Activated T-helper 1 cell treated with anti-CD3 and anti-CD28 coated beads, Interleukin-12 subunit alpha, Interleukin-12 subunit beta, Interleukin-2, Interleukin-4 antibody, amounts not matched to agents 30 ng/mL and 10 ng/mL and 1 ng/mL, durations not matched to agents 14 hours and 24 hours and 36 hours (primary cell): ENCODE measurements at regions not wholly inside any gene's neighbourhood (a gene's known extent, or its start where the extent isn't known, plus 50 kb on each side); places are given as distances from the start of the nearest gene placed in this dataset.

Source experiments
- DNase-seq: peaks from one replicate; pipeline ENCODE4 v3.0.0; 2021; ENCODE audit warnings: low spot score
- H3K27ac Mint-ChIP-seq: one replicate; pipeline ENCODE4 v1.8.0; 2021; ENCODE audit warnings: mild to moderate bottlenecking, mixed read lengths
- H3K27me3 Mint-ChIP-seq: one replicate; pipeline ENCODE4 v1.8.0; 2022; ENCODE audit warnings: mild to moderate bottlenecking, moderate library complexity, mixed read lengths; ENCODE audit not compliant: insufficient read depth
- H3K36me3 Mint-ChIP-seq: one replicate; pipeline ENCODE4 v1.8.0; 2021; ENCODE audit warnings: low read depth, mixed read lengths
- H3K4me1 Mint-ChIP-seq: one replicate; pipeline ENCODE4 v1.8.0; 2021; ENCODE audit warnings: low read depth, mixed read lengths
- H3K4me3 Mint-ChIP-seq: one replicate; pipeline ENCODE4 v1.8.0; 2021; ENCODE audit warnings: mild to moderate bottlenecking, moderate library complexity, mixed read lengths
- H3K9me3 Mint-ChIP-seq: one replicate; pipeline ENCODE4 v1.8.0; 2021; ENCODE audit warnings: mixed read lengths
- intact Hi-C: fragments of 100-400 bp; cut with micrococcal nuclease; formaldehyde crosslinking; loops from one replicate; pipeline ENCODE4 v1.15.1; 2024

DNA sequence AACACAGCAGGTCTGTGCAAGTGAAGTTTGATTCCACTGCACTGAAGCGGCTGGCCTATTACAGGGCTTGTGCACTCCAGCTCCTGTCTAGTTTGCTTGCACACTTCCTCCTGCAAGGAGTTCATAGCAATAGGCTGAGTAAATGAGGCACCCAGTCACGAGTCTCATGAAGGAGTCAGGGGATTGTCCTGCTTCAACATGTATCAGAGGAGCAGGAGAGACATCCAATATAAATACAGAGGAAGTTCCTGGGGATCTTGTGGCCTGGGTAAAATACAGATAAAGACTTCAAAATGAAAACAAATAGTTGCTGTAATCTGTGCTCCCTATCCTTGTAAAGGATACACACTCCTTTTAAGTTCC lies 259.9 kb downstream of the SLITRK1 start:
- H3K4me1 Mint-ChIP-seq, result no peaks in the 10 kb centered on the region
- H3K36me3 Mint-ChIP-seq, result no peaks in the 10 kb centered on the region
- H3K9me3 Mint-ChIP-seq, result peaks cover 10% of the 10 kb centered on the region
- no peaks in the 10 kb centered on the region for H3K27me3 Mint-ChIP-seq
- no peak overlapping the region for H3K4me3 Mint-ChIP-seq
- intact Hi-C loops, result no loop called here
- H3K27ac Mint-ChIP-seq, result no peak overlapping the region
- no peak for DNase-seq

DNA sequence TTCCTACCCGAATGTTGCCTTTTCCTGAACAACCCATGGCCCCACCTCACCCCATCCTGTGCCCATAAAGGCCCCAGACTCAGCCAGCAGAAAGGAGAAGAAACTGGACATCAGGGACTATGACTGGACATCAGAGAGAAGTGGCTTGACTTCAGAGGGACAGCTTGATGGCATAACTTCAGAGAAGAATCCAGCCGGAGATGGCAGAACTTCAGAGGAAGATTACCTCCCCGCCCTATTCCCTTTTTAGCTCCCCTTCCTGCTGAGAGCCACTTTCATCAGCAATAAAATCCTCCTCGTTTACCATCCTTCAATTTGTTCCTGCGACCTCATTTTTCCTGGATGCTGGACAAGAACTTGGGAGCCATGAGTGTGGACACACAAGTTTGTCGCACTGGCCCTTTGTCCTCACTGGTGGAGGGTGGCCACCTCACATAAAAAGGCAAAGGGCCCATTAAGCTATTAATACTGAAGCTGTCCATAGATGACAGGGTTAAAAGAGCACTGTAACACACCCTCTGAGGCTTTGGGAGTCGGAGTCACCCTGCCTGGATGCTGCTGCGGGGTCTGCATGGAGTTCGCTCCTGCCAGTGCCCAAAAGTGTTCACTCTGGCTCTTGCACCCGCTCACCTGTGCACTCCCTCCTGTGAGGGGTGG lies 260.4 kb downstream of the SLITRK1 start:
- peaks cover 10% of the 10 kb centered on the region for H3K9me3 Mint-ChIP-seq
- H3K4me1 Mint-ChIP-seq, result no peaks in the 10 kb centered on the region
- H3K27ac Mint-ChIP-seq, result no peak overlapping the region
- H3K27me3 Mint-ChIP-seq, result no peaks in the 10 kb centered on the region
- no peaks in the 10 kb centered on the region for H3K36me3 Mint-ChIP-seq
- intact Hi-C loops, result no loop called here
- no peak for DNase-seq
- H3K4me3 Mint-ChIP-seq, result no peak overlapping the region

DNA sequence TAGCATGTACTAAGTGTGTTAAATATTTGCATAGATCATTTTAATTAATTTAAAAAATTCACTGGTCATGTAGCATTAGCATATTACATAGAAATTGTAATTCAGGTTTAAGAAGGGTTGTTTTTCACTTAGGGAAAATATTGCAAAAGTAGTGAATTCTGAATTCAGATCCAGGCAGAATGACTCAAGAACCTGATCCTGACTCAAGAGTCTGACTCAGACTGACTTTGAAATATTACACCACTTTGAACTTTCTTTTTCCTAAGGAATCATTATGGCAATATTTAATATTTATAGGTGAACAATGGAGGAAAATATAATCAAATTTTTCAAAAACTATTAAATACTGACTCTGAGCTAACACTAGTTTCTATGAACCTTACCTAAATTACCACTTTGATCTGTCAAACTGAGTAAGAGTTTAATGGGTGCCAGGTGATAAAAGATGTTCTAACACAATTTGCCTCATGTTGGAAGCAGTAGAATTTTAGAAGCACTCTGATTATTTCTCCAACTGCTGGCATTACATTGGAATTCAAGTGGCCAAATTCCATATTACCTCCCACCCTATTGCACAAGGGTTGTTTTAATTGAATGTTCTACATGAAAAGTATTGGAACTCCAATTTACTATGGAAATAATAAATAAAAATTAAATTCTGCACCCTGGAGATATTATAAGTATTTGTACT lies 261.6 kb downstream of the SLITRK1 start:
- H3K9me3 Mint-ChIP-seq, result peaks cover 10% of the 10 kb centered on the region
- intact Hi-C loops, result no loop called here
- no peaks in the 10 kb centered on the region for H3K36me3 Mint-ChIP-seq
- H3K27ac Mint-ChIP-seq, result no peak overlapping the region
- H3K27me3 Mint-ChIP-seq, result no peaks in the 10 kb centered on the region
- no peak for DNase-seq
- no peaks in the 10 kb centered on the region for H3K4me1 Mint-ChIP-seq
- H3K4me3 Mint-ChIP-seq, result no peak overlapping the region

DNA sequence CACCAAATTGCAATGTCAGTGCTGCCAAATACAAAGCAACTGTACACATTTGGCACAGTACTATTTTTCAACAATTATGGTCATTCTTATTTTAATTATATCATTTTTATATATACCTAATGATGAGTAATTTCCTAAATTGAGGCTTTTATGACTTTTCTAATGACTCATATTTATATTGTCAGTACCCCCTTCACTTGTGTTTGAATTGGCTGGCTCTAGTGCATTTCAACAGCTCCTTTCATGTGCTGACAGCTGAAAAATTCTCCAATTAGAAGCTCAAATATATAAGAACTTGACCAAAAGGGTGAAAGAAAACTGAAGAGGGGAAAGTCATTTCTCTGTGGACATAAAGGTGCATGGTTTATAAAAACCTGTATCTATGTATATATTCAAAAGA lies 263.3 kb downstream of the SLITRK1 start:
- Mint-ChIP-seq H3K9me3 (peaks cover 10% of the 10 kb centered on the region), H3K4me1 (no peaks in the 10 kb centered on the region), H3K36me3 (no peaks in the 10 kb centered on the region), H3K27me3 (no peaks in the 10 kb centered on the region), H3K4me3 (no peak overlapping the region), H3K27ac (no peak overlapping the region)
- DNase-seq, result no peak
- intact Hi-C loops, result no loop called here

DNA sequence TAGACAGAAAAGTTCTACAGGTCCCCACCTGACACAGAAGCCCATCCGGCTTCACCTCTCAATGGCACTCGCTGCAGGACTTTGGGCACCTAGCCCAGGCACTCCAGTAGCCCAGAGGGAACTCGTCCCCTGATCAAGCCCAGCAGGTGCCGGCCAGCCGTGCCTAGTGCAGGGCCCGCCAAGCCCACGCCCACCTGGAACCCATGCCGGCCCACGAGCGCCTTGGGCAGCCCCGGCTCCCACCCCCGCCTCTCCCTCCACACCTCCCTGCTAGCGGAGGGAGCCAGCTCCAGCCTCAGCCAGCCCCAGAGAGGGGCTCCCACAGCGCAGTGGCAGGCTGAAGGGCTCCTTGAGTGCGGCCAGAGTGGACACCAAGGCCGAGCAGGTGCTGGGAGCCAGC lies 268.8 kb downstream of the SLITRK1 start:
- Mint-ChIP-seq H3K9me3 (peaks cover 16% of the 10 kb centered on the region), H3K36me3 (no peaks in the 10 kb centered on the region), H3K27me3 (no peaks in the 10 kb centered on the region), H3K27ac (no peak overlapping the region), H3K4me3 (no peak overlapping the region), H3K4me1 (no peaks in the 10 kb centered on the region)
- DNase-seq, result no peak
- intact Hi-C loops, result no loop called here

DNA sequence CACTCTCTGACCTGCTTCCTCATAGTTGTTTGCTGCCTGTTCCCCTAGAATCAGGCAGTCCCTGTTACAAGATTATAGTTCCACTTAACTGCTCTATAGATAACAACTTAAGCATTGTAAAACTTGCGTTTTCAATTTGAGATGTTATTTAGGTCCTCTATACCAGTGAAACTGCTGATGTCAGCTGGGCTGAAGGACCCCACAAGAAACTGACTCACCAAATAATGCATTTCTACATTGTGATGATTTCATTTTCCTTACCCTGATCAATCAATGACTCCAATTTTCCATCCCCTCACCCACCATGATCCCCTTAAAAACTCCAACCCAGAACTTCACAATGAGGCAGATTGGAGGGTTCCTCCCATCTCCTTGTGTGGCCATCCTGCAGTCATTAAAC lies 280.7 kb downstream of the SLITRK1 start:
- no peak for DNase-seq
- intact Hi-C loops, result no loop called here
- Mint-ChIP-seq H3K27me3 (no peaks in the 10 kb centered on the region), H3K4me3 (no peak overlapping the region), H3K36me3 (no peaks in the 10 kb centered on the region), H3K4me1 (no peaks in the 10 kb centered on the region), H3K9me3 (peaks cover 2% of the 10 kb centered on the region), H3K27ac (no peak overlapping the region)

DNA sequence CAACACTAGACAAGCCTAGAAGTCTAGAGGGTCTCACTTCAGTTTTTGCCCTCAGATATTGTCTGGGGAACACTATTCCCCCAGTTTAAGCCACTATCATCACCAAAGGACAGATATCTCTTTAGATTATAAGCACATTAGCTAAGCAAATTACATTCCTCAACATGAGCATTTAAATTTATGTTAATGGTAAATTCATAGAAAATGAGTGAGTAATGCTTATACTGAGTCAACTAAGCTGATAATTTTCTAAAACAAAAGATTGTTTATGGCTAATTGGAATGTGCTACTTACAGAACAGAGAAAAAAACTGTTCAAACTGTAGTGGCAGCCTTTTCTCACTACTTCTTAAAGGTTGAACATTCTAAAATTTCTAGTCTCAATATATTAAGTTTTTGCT lies 290.2 kb downstream of the SLITRK1 start:
- no peaks in the 10 kb centered on the region for H3K36me3 Mint-ChIP-seq
- no peaks in the 10 kb centered on the region for H3K4me1 Mint-ChIP-seq
- intact Hi-C loops, result no loop called here
- H3K4me3 Mint-ChIP-seq, result no peak overlapping the region
- H3K9me3 Mint-ChIP-seq, result peaks cover 10% of the 10 kb centered on the region
- H3K27ac Mint-ChIP-seq, result no peak overlapping the region
- H3K27me3 Mint-ChIP-seq, result no peaks in the 10 kb centered on the region
- no peak for DNase-seq

DNA sequence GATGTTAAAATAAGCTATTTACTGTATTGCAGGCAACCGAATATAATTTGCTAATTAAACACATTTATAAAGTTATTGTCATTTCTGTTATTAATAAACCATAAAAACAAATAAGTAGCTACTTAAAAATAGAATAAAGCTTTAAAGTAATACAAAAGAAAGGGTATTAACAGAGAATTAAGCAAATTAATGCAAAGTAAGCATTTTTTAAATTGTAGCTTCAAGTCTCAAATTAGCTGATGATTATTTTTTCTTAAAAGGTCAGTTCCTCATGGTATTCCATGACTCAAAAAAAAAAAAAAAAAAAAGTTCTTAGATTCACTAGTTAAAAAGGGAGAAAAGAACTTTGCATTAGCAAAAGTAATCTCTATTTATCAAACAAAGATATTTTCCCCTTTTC lies 292.5 kb downstream of the SLITRK1 start:
- no peak overlapping the region for H3K4me3 Mint-ChIP-seq
- H3K27me3 Mint-ChIP-seq, result no peaks in the 10 kb centered on the region
- H3K9me3 Mint-ChIP-seq, result peaks cover 7% of the 10 kb centered on the region
- no peaks in the 10 kb centered on the region for H3K4me1 Mint-ChIP-seq
- intact Hi-C loops, result no loop called here
- H3K36me3 Mint-ChIP-seq, result no peaks in the 10 kb centered on the region
- DNase-seq, result no peak
- H3K27ac Mint-ChIP-seq, result no peak overlapping the region

DNA sequence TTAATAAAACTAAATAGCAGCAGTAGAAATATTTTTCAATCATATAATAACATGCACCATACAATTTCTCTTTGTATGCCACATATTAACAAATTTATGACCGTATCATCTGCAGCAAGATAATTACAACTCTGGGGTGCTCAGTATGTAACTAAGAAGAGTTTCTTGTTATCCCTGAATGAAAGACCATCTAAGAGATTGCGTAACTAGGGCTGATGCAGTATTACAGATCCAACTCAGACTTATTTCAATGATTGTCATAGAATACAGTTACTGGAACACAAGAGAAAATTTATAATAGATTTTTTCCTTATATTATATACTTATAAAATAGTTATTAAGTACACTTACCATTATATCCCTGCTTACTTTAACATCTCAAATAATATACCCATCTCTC lies 305.1 kb downstream of the SLITRK1 start:
- Mint-ChIP-seq H3K4me3 (no peak overlapping the region), H3K27ac (no peak overlapping the region), H3K9me3 (no peaks in the 10 kb centered on the region), H3K36me3 (no peaks in the 10 kb centered on the region), H3K4me1 (no peaks in the 10 kb centered on the region), H3K27me3 (no peaks in the 10 kb centered on the region)
- intact Hi-C loops, result no loop called here
- DNase-seq, result no peak

DNA sequence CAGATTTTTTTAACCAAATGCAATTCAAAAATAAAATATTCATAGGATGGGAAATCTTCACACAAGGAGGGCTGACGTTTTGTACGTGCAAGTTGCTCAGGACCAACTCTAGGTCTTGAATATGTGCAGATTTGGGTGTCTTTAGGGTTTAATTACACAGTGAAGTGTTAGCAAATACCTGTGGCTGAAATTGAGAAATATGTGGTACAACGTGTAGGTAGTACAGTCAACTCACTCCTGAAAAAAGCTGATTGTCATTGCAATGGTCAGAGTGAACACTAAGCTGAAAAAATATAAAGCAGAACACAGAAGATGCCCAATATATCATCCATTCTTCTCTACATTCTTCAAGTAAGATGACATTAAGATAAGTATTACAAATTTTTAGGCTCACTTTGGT lies 314.3 kb downstream of the SLITRK1 start:
- Mint-ChIP-seq H3K9me3 (no peaks in the 10 kb centered on the region), H3K27me3 (no peaks in the 10 kb centered on the region), H3K4me1 (no peaks in the 10 kb centered on the region), H3K36me3 (no peaks in the 10 kb centered on the region), H3K27ac (no peak overlapping the region), H3K4me3 (no peak overlapping the region)
- intact Hi-C loops, result no loop called here
- DNase-seq, result no peak

DNA sequence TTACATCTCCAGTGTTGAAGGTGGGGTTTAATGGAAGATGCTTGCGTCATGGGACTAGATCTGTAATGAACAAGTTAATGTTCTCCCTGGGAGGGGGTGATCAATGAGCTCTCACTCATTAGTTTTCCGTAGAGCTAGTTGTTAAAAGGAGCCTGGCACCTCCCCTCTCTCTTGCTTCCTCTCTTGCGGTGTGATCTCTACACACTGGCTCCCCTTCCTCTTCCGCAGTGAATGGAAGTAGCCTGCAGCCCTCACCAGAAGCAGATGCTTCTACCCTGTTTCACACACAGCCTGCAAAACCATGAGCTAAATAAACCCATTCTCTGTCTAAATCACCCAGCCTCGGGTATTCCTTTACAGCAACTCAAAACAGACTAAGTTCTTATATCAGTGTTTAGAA lies 318.8 kb downstream of the SLITRK1 start:
- no peaks in the 10 kb centered on the region for H3K9me3 Mint-ChIP-seq
- no peaks in the 10 kb centered on the region for H3K36me3 Mint-ChIP-seq
- no peak overlapping the region for H3K4me3 Mint-ChIP-seq
- DNase-seq, result no peak
- H3K27me3 Mint-ChIP-seq, result no peaks in the 10 kb centered on the region
- intact Hi-C loops, result no loop called here
- H3K27ac Mint-ChIP-seq, result no peak overlapping the region
- H3K4me1 Mint-ChIP-seq, result no peaks in the 10 kb centered on the region

DNA sequence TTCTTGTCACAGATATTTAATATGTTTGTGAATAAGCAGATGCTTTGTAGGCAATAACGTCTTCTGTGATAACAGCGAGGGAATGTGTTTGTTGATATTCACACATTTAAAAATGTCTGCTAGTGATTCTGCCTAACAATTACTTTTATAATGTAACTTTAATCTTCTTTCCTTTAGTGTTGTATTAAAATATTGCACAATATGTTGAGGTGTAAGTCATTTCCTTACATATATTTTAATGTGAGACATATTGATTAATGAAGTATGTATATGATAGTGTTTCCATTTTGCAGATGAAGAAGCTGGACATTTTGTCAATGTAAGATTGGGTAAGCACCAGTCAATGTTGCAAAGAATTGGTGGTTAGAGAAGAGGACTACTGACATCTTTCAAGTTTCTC lies 324.4 kb downstream of the SLITRK1 start:
- intact Hi-C loops, result no loop called here
- Mint-ChIP-seq H3K4me3 (no peak overlapping the region), H3K27me3 (no peaks in the 10 kb centered on the region), H3K27ac (no peak overlapping the region), H3K4me1 (no peaks in the 10 kb centered on the region), H3K36me3 (no peaks in the 10 kb centered on the region), H3K9me3 (no peaks in the 10 kb centered on the region)
- no peak for DNase-seq

DNA sequence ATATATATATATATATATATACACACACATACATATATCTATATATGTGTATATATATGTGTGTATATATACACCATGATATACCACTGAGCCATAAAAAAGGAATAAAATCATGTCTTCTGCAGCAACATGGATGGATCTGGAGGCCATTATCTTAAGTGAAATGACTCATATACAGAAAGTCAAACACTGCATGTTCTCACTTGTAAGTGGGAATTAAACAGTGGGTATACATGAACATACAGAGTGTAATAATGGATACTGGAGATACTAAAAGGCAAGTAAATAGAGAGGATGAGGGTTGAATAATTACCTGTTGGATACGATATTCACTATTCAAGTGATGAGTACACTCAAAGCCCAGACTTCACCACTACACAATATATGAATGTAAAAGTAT lies 332.6 kb downstream of the SLITRK1 start:
- no peak overlapping the region for H3K4me3 Mint-ChIP-seq
- H3K27me3 Mint-ChIP-seq, result no peaks in the 10 kb centered on the region
- no peaks in the 10 kb centered on the region for H3K36me3 Mint-ChIP-seq
- intact Hi-C loops, result no loop called here
- DNase-seq, result no peak
- no peaks in the 10 kb centered on the region for H3K4me1 Mint-ChIP-seq
- no peak overlapping the region for H3K27ac Mint-ChIP-seq
- no peaks in the 10 kb centered on the region for H3K9me3 Mint-ChIP-seq

DNA sequence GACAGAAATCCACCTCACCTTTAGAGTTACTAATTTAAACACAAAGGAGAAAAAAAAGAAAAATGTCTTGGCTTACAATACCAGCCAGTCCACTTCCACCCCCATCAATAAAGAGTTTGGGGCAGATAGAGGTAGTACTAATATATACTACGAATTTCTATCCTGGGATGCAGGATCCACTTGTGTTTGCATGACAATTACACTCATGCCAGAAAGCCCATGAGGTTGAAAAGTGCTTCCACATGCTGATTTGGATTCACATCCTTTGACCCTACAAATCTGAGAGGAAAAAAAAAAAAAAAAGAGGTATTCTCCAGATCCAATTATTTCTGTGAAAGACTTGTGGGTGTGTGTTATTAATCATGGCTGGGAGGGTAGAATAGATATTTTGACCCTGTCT lies 335.2 kb downstream of the SLITRK1 start:
- Mint-ChIP-seq H3K27ac (no peak overlapping the region), H3K9me3 (peaks cover 10% of the 10 kb centered on the region), H3K4me3 (no peak overlapping the region), H3K27me3 (no peaks in the 10 kb centered on the region), H3K4me1 (no peaks in the 10 kb centered on the region), H3K36me3 (no peaks in the 10 kb centered on the region)
- intact Hi-C loops, result no loop called here
- no peak for DNase-seq
